Spleen (tissue), 7 donors: ENCODE measurements at regions not wholly inside any gene's neighbourhood (a gene's known extent, or its start where the extent isn't known, plus 50 kb on each side); places are given as distances from the start of the nearest gene placed in this dataset.

Experiments used
- POLR2A ChIP-seq, 3 donors: fragments of 450-650 bp; IDR thresholded peaks; one replicate each; pipeline ENCODE4 v1.5.1; 2017; ENCODE audit warnings: antibody characterized with exemption in 3 of 3, mild to moderate bottlenecking in 1 of 3
- TF ChIP-seq, protein P1 (sequence below), 11 experiments: fragments of 200-600 bp in 7 of 11; fragments of 450-650 bp in 4 of 11; sonication (generic) in 4 of 11; IDR thresholded peaks in 8 of 11; conservative IDR thresholded peaks in 3 of 11; 1 replicate in 7 of 11; 2 replicates in 4 of 11; pipeline versions ENCODE4 v1.4.0 to v1.8.0; 2016 to 2021; ENCODE audit warnings: antibody characterized with exemption in 11 of 11, inconsistent platforms in 4 of 11, mild to moderate bottlenecking in 1 of 11
- donor health status: DM: no; HTN: no; CAD: no; lungs with moderate emphysema.
- donor health status: DM: no; HTN: no; CAD: no.
- donor health status: DM: no; HTN: no; CAD: no.

DNA sequence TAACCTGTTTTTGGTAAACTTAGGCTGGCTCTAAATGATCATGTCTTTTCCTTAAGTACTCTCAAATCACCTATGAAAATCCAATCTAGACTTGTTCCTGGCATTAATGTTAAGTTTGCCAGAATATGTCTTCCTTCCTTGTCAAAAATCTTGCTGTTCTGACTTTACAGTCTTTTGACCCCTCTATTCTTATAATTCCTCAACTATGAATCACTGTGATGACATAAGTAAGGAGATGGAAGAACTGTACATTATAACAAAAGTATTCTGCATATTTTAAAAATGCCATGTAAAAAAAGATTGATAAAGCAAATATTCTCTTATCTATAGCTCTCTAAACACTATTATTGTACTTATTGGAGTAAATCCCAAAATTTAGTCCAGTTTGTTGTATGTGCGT is 51.4 kb upstream of the BAZ1A start:
- TF ChIP-seq, protein P1, sequence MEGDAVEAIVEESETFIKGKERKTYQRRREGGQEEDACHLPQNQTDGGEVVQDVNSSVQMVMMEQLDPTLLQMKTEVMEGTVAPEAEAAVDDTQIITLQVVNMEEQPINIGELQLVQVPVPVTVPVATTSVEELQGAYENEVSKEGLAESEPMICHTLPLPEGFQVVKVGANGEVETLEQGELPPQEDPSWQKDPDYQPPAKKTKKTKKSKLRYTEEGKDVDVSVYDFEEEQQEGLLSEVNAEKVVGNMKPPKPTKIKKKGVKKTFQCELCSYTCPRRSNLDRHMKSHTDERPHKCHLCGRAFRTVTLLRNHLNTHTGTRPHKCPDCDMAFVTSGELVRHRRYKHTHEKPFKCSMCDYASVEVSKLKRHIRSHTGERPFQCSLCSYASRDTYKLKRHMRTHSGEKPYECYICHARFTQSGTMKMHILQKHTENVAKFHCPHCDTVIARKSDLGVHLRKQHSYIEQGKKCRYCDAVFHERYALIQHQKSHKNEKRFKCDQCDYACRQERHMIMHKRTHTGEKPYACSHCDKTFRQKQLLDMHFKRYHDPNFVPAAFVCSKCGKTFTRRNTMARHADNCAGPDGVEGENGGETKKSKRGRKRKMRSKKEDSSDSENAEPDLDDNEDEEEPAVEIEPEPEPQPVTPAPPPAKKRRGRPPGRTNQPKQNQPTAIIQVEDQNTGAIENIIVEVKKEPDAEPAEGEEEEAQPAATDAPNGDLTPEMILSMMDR (IDR thresholded peaks at IDR 0.05 in 8 of 11, conservative IDR thresholded peaks at IDR 0.05 in 3 of 11): no peak
- TF ChIP-seq POLR2A (IDR thresholded peaks at IDR 0.05): no peak
